GM13976 (cell line): ENCODE measurements at regions not wholly inside any gene's neighbourhood (a gene's known extent, or its start where the extent isn't known, plus 50 kb on each side); places are given as distances from the start of the nearest gene placed in this dataset.

Source experiments
- DNase-seq: peaks from one replicate; pipeline ENCODE4 v3.0.0; 2012; ENCODE audit warnings: low spot score
- CTCF ChIP-seq: IDR thresholded peaks from 2 replicates; pipeline ENCODE4 v1.5.1; 2012; ENCODE audit warnings: borderline replicate concordance, mild to moderate bottlenecking; ENCODE audit not compliant: insufficient read depth; ENCODE audit errors: extremely low read depth, missing control alignments, control extremely low read depth
- in situ Hi-C: fragments of 300-500 bp; cut with MboI; formaldehyde crosslinking; loops from one replicate; pipeline ENCODE4 v1.12.0; 2022; ENCODE audit warnings: low sequenced_read_pairs, mixed read lengths, inconsistent platforms; ENCODE audit not compliant: unreplicated experiment

DNA sequence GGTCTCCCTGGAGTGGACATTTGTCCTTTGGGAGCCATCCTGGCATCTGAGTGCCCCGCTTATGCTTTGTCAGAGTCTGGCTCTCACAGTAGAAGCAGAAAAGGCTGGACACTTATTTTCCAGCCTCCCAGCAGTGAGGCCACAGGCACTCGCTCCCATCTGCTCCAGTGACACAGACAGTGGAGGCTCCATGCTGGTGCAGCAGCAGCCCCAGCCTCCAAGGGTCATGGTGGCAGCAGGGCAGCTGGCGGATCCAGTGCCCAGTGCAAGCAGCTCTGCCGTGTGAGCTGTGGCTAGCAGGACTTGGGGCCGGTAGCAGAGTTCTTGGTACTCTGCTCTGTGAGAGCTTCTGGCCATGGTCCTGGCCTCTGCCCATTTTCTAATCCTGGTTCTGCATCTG lies 157.3 kb upstream of the ALDH1B1 start:
- DNase-seq = no peak
- TF ChIP-seq CTCF = no peak
- in situ Hi-C loops = no loop called here

DNA sequence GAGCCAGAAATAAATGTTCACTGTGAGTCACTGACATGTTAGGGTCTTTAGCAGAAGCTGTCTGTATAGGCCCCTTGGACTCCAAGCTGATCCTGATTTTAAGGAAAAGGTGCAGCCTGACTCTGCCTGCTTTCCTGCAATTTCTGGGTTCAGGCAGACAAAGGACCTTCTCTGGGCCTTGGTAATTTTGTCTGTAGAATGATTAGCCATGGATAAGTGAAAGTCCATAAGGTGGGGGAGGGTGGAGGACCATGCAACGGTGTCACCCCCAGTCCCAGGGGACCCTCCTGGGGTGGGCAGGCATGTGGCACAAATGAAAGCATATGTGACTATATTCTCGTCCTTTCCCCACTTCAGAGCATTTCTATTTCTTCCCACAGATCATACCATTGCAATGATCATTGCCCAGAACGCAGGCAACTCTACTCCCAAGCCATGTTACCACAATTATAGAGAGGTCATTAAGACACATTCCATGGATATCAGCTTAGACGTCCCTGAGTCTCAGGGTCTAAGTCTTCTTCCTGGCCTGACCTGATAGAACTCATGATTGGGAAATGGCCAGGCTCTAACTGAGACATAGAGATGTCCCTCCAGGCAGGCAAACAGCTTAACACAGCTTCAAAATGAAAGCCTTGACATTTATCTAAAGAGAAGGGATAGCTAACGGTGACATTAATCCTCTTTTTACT lies 157.9 kb upstream of the ALDH1B1 start:
- DNase-seq = no peak
- no peak for TF ChIP-seq CTCF
- in situ Hi-C loops = no loop called here

DNA sequence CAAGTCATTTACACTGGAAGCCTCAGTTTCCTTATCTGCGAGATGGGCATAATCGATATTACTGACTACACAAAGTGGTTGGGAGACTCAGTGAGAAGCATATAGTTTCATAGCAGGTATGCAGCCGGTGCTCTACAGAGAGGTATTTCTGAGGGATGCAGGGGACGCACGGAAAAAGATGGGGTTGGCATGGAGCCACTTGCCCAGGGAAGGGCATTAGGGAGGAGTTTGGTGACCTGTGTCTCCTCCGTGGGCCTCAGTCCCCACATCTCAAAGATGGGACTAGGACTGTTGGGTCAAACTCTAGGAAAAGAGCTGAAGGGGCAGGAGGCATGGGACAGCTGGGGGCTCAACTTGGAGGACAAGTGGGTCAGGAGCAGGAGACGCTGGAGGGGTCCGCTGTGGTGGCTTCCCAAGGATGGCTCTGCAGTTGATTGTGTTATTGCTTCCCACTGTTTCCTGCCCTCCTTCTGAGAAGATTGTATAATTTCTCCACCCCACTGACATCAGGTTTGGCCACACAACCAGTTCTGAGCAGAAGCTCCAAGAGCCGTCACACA lies 158.6 kb upstream of the ALDH1B1 start:
- TF ChIP-seq CTCF = no peak
- in situ Hi-C loops = no loop called here
- DNase-seq = no peak

GRCh38 chr9:38233343-38233742 lies 159.2 kb upstream of the ALDH1B1 start:
- no peak for DNase-seq
- no peak for TF ChIP-seq CTCF
- in situ Hi-C loops = no loop called here

DNA sequence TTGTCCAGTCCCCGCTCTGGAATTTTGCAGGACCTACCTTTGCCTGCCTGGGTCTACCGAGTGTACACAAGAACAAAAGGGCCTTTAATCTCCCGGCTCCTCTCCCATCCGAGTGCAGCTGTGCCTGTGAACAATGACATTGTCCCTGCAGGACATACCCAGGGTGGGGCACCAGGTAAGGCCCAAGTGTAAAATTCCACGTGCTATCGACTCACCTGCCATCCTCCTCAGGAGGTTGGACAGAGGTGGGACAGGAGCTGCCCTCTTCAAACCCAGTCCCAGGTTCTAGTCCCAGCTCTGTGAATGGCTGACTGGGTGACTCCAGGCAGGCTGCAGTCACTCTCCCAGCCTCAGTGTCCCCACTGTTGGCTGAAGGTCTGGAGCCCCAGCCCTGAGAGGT lies 159.6 kb upstream of the ALDH1B1 start:
- TF ChIP-seq CTCF = no peak
- no peak for DNase-seq
- in situ Hi-C loops = no loop called here

GRCh38 chr9:38229504-38230155 lies 160.6 kb upstream of the SHB start:
- no peak for DNase-seq
- in situ Hi-C loops = no loop called here
- TF ChIP-seq CTCF = no peak
